Hippocampal formation (tissue), 2 donors: ENCODE measurements at regions not wholly inside any gene's neighbourhood (a gene's known extent, or its start where the extent isn't known, plus 50 kb on each side); places are given as distances from the start of the nearest gene placed in this dataset.

Experiments used
- DNase-seq, 2 donors: peaks; one replicate each; lab custom pipeline; 2025; lab: John Stamatoyannopoulos, UW

GRCh38 chr9:23314247-23314646, 511.8 kb downstream of the ELAVL2 start:
- DNase-seq: no peak

DNA sequence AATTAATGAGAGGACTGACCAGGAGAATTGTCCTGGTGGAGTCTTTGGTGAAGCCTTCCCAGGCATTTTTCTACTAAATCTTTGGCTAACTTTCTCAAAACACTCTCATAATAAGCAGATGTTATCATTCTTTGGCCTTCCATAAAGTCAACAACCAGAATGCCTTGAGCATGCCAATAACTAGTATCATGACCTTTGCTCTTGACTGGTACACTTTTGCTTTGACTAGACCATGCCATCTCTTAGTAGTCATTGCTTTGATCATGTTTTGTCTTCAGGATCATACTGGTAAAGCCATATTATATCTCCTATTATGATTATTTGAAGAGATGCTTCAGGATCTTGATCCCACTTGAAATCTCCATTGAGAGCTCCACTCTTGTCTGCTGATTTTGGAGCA, 506.9 kb downstream of the ELAVL2 start:
- no peak for DNase-seq

DNA sequence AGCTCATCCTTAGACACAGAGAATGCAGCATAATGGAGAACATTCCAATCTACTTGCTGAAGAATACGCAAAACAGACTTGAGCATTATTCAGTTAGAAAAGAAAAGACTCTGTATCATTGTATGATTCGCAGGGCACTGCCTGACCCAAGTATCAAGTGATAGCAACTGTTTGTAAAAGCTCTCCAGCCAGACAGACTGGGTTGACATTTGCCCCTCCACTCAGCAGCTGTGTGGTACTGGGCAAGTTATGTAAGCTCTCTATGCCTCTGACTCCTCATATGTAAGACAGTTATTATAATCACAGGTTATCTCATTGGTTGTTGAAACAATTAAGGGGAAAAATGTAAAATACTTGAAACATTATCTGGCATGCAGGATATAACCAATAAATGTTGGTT, 505.0 kb downstream of the ELAVL2 start:
- no peak for DNase-seq

DNA sequence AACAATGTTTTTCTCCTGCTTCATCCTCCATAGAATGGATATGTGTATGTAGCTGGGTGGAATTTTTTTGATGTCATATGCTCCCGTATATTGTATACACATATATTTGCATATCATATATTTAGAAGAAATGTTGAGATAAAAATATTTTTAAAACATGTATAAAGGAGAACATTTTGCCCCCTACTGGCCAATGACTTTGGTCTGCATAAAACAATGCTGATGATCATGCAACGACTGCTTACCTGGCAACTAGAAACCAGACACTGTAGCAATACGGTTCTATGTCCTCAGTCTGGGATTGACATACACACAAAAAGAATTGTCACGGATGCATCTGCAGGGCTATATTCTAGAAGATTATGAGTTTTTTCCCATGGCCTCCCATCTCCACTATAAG, 503.6 kb downstream of the ELAVL2 start:
- DNase-seq: no peak

DNA sequence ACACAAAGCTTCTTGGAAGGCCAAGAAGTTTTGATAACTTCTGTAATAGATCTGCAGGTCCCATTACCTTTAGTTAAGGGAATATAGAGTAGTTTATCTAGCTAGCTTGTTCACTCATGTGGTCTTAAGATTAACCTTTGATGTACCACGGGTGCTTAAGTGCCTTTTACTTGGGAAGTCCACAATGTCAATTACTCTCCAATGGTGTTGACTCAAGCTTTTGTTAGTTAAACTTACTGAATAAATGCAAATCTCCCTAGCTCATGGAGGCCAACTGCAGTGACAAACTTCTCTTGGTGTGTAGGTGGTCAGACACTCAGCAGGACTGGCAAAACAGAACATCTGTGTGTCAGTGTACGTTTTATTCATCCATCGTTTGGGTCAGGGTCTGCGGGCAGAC, 501.5 kb downstream of the ELAVL2 start:
- DNase-seq: no peak

GRCh38 chr9:23326597-23326996, 499.4 kb downstream of the ELAVL2 start:
- no peak for DNase-seq

DNA sequence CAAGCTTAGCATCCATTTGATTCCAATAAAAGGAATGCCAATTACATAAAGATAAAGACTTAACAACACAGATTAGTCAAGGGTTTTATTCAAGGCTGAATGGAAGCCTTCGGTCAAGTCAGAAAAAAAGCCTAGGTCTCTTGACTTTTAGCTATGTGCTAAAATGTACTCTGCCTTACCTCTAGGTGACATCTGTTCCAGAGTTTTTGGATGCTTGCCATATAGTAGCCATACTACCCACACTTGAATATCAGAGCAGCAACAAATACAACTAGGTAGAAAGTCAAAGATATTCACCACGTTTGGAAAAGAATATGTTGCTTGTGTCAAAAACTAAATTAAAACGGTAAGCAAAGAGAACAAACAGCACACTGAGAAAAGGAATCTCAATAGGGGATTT, 484.7 kb downstream of the ELAVL2 start:
- DNase-seq: no peak

DNA sequence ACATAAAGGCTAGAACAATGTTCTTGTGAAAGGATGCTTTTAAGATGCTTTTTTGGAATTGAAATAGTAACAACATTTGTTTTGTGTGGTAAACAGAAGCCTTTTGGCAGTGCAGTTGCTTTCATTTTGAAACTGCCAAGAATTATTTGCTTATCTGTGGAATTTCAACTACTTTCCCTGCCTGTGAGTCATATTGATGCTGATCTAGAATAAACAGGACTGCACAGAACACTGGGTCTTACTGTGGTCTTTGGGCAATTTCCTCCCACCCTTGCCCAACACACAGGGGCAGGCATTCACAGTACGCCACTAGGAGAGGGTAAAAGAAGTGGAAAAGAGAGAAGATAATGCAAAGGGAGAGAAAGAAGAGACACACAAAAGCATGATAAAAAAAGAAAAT, 483.7 kb downstream of the ELAVL2 start:
- DNase-seq: peak in 1 of 2 donors; percentile 9

DNA sequence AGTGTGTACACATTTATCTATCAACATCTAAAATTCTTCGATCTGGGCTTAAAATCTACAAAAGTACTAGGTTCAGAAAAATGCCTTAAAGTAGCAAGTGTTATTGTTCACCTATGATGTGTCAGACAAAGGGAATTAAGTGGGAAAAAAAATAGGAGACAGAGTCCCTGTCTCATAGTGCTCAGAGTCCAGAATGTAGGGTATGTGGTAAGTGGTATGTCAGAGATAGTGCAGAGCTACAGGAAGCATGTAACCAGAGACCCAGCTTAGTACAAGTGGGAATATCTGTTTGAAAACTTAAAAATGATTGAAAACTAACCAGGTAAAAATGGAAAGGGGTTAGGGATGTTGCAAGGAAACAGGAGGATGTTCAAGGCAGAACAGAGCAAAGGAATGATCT, 482.8 kb downstream of the ELAVL2 start:
- DNase-seq: no peak

DNA sequence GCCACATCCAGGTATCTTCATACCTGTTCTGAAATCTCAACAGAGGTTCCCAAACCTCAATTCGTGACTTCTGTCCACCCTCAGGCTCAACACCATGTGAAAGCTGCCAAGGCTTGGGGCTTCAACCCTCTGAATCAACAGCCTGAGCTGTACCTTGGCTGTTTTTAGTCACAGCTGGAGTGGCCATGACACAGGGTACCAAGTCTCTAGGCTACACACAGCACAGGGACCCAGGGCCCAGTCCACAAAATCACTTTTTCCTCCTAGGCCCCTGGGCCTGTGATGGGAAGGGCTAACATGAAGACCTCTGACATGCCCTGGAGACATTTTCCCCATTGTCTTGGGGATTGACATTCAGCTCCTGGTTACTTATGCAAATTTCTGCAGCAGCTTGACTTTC, 464.9 kb downstream of the ELAVL2 start:
- no peak for DNase-seq

GRCh38 chr9:23372703-23373102, 453.3 kb downstream of the ELAVL2 start:
- no peak for DNase-seq

DNA sequence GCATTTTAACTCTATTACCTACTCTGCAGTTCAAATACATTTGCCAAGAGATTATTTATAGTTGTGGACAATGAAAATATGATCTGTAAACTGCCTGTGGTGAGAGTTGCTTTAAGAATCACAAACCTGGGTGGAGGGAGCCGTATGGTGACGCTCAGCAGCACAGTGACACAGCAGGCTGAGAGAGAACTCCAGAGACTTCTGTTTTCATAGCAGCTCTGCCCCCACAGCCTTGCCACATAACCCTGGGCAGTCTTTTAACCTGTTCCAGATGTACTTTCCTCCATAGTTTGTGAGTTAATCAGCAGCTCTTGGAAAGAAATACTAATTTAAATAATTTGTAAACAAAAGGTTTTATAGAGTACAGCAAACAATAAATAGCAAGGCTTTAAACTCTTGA, 450.5 kb downstream of the ELAVL2 start:
- DNase-seq: no peak

DNA sequence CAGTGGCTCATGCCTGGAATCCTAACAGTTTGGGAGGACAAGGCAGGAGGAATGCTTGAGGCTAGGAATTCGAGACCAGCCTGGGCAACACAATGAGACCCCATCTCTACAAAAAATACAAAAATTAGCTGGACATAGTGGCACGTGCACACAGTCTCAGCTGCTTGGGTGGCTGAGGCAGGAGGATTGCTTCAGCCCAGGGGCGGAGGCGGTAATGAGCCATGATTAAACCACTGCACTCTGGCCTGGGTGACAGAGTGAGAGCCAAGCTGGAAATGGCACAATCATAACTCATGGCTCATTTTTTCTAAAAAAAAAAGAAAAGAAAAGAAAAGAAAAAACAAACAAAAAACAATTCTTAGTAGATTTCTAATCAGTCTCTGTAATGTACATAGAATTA, 446.2 kb downstream of the ELAVL2 start:
- DNase-seq: no peak

GRCh38 chr9:23380821-23381220, 445.2 kb downstream of the ELAVL2 start:
- no peak for DNase-seq

GRCh38 chr9:23382418-23382817, 443.6 kb downstream of the ELAVL2 start:
- no peak for DNase-seq

DNA sequence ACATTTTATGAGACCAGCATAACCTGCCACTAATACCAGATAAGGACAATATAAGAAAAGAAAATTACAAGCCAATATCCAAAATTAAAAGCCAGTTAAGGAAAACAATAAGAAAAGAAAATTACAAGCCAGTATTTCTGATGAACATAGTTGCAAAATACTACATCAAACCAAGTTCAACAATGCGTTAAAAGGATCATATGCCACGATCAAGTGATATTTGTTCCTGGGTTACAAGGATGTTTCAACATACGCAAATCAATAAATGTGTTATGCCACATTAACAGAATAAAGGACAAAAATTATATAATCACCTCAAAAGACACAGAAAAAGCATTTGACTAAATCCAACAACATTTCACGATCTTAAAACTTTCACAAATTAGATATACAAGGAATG, 431.9 kb downstream of the ELAVL2 start:
- no peak for DNase-seq

DNA sequence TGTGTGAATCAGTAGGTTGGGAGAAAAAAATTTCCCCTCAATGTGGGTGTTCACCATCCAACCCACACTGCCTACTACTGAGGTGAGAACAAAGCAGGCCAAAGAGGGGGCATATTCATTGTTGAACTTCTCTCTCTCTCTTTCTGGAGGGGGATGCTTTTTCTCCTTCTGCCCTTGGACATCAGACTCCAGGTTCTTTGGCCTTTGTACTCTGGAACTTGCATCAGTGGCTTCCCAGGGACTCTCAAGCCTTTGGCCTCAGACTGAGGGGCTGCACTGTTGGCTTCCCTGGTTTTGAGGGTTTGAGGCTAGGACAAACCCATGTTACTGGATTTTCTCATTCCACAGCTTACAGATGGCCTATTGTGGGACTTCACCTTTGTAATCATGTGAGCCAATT, 417.2 kb downstream of the ELAVL2 start:
- no peak for DNase-seq

DNA sequence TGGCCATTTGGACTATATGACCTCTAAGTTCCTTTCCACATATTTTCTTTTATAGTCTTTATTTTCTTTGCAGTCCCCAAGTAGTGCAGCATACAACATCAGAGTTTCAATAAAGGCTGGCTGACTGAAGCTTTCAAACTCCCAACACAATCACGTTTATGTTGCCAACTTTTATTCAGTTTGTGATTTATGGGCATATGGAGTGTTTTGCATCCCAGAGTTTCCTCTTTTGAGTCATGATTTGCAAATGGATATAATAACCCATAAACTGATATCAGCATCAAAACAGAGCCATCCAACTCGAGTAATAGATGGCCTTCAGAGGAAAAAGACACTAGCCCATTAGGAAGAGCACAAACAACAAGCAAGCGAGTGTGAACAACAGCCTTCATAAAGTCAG, 414.0 kb downstream of the ELAVL2 start:
- DNase-seq: no peak

DNA sequence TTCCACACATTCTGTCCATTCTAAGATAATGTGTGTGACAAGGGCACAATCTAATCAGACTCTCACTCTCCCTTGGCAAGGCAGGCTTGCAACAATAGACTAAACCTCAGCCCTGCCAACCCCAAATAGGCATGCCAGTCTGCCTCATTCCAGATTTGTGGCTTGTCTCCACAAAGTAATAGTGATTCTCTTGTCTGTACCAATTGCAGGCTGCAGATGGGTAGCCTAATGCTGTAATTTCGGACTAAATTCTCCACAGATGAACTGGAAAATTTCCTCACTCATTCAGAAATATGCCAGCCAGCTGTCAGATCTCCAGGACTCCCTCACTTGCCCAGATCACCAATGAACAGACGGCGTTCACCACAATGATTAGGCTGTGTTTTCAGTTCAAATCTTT, 413.6 kb downstream of the ELAVL2 start:
- DNase-seq: peak in 1 of 2 donors; percentile 37

DNA sequence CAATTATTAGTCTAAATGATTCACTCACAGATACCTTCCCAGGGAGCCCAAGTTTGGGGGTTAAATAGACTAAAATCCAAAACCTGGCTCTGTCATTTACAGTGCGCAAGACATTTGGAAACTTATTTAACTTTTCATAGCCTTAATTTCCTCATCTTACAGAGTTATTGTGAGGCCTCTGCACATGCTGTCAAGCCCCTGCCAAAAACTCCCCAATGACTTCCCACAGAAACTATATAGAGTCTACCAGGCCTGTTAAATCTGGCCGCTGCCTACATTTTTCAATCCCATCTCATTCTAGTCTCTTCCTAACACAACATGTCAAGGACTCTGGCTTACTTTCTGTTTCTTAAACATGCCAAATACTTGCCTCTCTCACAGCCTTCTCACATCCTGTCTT, 412.5 kb downstream of the ELAVL2 start:
- DNase-seq: no peak

GRCh38 chr9:23423999-23424398, 402.0 kb downstream of the ELAVL2 start:
- DNase-seq: no peak

DNA sequence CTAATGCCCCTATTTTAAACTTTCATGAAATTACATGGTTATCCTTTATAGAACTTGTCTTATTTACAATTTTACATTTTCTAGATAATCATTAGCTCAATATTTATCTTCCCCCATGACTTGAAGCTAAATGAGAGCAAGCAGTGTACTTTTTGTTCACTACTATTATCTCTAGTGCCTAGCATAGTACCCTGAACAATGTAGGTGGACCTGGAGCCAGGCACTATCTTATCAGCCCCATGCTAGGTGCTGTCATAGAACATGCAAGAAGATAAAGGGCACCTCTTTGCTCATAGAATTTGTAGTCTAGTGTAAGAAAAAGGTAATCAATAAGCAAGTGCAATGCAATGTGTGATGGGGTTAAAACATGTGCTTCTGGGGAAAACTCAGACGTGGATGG, 399.9 kb downstream of the ELAVL2 start:
- no peak for DNase-seq

DNA sequence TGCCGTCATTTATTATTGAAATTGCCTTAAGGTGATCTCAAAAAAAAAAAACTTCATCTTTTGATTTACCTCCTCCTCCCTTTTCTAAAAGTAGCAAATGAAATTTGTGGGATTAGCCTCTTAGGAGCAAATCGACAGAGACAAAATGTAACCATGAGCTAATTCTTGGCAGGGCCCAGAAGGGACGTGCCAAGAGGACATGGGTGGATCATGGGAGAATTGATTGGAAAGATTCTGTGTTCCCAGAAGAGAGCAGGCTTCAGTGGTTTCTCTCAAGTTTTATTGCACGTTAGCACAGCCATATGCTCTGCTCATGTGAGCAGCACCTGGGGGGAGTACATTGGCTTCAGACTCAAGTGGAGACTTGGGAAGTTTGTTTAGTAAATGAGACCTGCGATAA, 394.6 kb downstream of the ELAVL2 start:
- no peak for DNase-seq

GRCh38 chr9:23434654-23435053, 391.4 kb downstream of the ELAVL2 start:
- no peak for DNase-seq

GRCh38 chr9:23438299-23438907, 387.6 kb downstream of the ELAVL2 start:
- DNase-seq: no peak
